OCI-LY7 (cell line): ENCODE measurements at regions not wholly inside any gene's neighbourhood (a gene's known extent, or its start where the extent isn't known, plus 50 kb on each side); places are given as distances from the start of the nearest gene placed in this dataset.

Source experiments
- CTCF ChIP-seq: fragments of 200-600 bp; sonication (generic); conservative IDR thresholded peaks from 2 replicates; pipeline ENCODE4 v1.5.1; 2014; ENCODE audit warnings: mild to moderate bottlenecking, antibody characterized with exemption, low read length, moderate library complexity, mixed read lengths
- EZH2phosphoT487 ChIP-seq: fragments of 200-600 bp; sonication (generic); IDR thresholded peaks from 2 replicates; pipeline ENCODE4 v1.6.1; 2018; ENCODE audit warnings: low read depth, borderline replicate concordance, mild to moderate bottlenecking, mixed run types, antibody characterized with exemption, low read length, moderate library complexity, mixed read lengths

GRCh38 chr10:28214219-28214618 lies 88.6 kb downstream of the MPP7 start:
- TF ChIP-seq CTCF (no peak), EZH2phosphoT487 (no peak)
